ENCODE measurements at regions not wholly inside any gene's neighbourhood (a gene's known extent, or its start where the extent isn't known, plus 50 kb on each side); places are given as distances from the start of the nearest gene placed in this dataset.

GRCh38 chr10:2303169-2303568 lies 565.8 kb upstream of the ADARB2 start (continued):
- TF ChIP-seq ZNF425 (CRISPR knock-in tag; conservative IDR thresholded peaks at IDR 0.05) (no peak), ZNF232 (CRISPR knock-in tag; IDR thresholded peaks at IDR 0.05) (no peak), MXD4 (CRISPR knock-in tag; IDR thresholded peaks at IDR 0.05; ENCODE audit: borderline replicate concordance) (no peak), NR3C1 (CRISPR knock-in tag; conservative IDR thresholded peaks at IDR 0.05; ENCODE audit: low read depth) (no peak)
- TF ChIP-seq, protein P1, sequence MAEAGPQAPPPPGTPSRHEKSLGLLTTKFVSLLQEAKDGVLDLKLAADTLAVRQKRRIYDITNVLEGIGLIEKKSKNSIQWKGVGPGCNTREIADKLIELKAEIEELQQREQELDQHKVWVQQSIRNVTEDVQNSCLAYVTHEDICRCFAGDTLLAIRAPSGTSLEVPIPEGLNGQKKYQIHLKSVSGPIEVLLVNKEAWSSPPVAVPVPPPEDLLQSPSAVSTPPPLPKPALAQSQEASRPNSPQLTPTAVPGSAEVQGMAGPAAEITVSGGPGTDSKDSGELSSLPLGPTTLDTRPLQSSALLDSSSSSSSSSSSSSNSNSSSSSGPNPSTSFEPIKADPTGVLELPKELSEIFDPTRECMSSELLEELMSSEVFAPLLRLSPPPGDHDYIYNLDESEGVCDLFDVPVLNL (CRISPR knock-in tag; IDR thresholded peaks at IDR 0.05; ENCODE audit: borderline replicate concordance, low read depth) = no peak
- TF ChIP-seq, protein P2, sequence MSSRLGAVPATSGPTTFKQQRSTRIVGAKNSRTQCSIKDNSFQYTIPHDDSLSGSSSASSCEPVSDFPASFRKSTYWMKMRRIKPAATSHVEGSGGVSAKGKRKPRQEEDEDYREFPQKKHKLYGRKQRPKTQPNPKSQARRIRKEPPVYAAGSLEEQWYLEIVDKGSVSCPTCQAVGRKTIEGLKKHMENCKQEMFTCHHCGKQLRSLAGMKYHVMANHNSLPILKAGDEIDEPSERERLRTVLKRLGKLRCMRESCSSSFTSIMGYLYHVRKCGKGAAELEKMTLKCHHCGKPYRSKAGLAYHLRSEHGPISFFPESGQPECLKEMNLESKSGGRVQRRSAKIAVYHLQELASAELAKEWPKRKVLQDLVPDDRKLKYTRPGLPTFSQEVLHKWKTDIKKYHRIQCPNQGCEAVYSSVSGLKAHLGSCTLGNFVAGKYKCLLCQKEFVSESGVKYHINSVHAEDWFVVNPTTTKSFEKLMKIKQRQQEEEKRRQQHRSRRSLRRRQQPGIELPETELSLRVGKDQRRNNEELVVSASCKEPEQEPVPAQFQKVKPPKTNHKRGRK (CRISPR knock-in tag; IDR thresholded peaks at IDR 0.05; ENCODE audit: borderline replicate concordance) = no peak

DNA sequence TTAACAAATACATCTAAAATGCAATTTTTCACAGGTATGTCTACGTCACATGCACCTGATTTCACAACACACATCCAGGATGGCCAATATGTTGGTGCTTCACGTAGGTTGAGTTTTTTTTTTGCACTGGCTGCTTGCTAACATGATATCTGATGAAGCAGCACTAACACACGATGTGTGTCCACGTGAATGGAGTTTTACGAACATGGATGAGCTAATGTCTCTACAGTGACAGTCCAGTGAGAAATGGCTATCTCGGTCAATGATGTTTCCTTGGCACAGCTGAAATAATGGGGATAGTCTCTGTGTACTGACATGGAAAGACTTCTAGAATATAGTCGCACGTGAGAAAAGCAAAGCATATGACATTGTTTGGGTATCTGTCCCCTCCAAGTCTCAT lies 563.9 kb upstream of the ADARB2 start:
- TF ChIP-seq, protein P3, sequence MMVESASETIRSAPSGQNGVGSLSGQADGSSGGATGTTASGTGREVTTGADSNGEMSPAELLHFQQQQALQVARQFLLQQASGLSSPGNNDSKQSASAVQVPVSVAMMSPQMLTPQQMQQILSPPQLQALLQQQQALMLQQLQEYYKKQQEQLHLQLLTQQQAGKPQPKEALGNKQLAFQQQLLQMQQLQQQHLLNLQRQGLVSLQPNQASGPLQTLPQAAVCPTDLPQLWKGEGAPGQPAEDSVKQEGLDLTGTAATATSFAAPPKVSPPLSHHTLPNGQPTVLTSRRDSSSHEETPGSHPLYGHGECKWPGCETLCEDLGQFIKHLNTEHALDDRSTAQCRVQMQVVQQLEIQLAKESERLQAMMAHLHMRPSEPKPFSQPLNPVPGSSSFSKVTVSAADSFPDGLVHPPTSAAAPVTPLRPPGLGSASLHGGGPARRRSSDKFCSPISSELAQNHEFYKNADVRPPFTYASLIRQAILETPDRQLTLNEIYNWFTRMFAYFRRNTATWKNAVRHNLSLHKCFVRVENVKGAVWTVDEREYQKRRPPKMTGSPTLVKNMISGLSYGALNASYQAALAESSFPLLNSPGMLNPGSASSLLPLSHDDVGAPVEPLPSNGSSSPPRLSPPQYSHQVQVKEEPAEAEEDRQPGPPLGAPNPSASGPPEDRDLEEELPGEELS (CRISPR knock-in tag; IDR thresholded peaks at IDR 0.05) = no peak
- no peak for TF ChIP-seq TEAD4 (CRISPR knock-in tag; IDR thresholded peaks at IDR 0.05)
- no peak for TF ChIP-seq FOXJ3 (CRISPR knock-in tag; IDR thresholded peaks at IDR 0.05; ENCODE audit: borderline replicate concordance)
- TF ChIP-seq GRHL2 (CRISPR knock-in tag; IDR thresholded peaks at IDR 0.05; ENCODE audit: insufficient replicate concordance, severe bottlenecking) = no peak
- no peak for TF ChIP-seq MYBL2 (CRISPR knock-in tag; IDR thresholded peaks at IDR 0.05)
- TF ChIP-seq JAZF1 (CRISPR knock-in tag; IDR thresholded peaks at IDR 0.05) = no peak
- TF ChIP-seq, protein P4, sequence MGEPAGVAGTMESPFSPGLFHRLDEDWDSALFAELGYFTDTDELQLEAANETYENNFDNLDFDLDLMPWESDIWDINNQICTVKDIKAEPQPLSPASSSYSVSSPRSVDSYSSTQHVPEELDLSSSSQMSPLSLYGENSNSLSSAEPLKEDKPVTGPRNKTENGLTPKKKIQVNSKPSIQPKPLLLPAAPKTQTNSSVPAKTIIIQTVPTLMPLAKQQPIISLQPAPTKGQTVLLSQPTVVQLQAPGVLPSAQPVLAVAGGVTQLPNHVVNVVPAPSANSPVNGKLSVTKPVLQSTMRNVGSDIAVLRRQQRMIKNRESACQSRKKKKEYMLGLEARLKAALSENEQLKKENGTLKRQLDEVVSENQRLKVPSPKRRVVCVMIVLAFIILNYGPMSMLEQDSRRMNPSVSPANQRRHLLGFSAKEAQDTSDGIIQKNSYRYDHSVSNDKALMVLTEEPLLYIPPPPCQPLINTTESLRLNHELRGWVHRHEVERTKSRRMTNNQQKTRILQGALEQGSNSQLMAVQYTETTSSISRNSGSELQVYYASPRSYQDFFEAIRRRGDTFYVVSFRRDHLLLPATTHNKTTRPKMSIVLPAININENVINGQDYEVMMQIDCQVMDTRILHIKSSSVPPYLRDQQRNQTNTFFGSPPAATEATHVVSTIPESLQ (CRISPR knock-in tag; IDR thresholded peaks at IDR 0.05) = no peak
- no peak for TF ChIP-seq ZNF423 (CRISPR knock-in tag; IDR thresholded peaks at IDR 0.05)
- no peak for TF ChIP-seq ZNF416 (CRISPR knock-in tag; IDR thresholded peaks at IDR 0.05)
- DNase-seq (ENCODE audit: low spot score) (no peak), ATAC-seq (no peak)
- Mint-ChIP-seq H3K27ac (no peak overlapping the region), H3K4me1 (peaks cover 12% of the 10 kb centered on the region), H3K27me3 (ENCODE audit: low read depth) (peaks cover 10% of the 10 kb centered on the region), H3K4me3 (no peak overlapping the region), H3K36me3 (peaks cover 7% of the 10 kb centered on the region), H3K9me3 (peaks cover 13% of the 10 kb centered on the region)
- CTCF ChIA-PET = no interaction called here
- POLR2A ChIA-PET = no interaction called here

GRCh38 chr10:2300231-2300630 lies 562.9 kb upstream of the ADARB2 start:
- CTCF ChIA-PET = no interaction called here
- no peak overlapping the region for H3K27ac Mint-ChIP-seq
- peaks cover 13% of the 10 kb centered on the region for H3K9me3 Mint-ChIP-seq
- peaks cover 10% of the 10 kb centered on the region for H3K27me3 Mint-ChIP-seq (ENCODE audit: low read depth)
- no peak for ATAC-seq
- peaks cover 7% of the 10 kb centered on the region for H3K36me3 Mint-ChIP-seq
- DNase-seq (ENCODE audit: low spot score) = no peak
- TF ChIP-seq ZNF219 (CRISPR knock-in tag; IDR thresholded peaks at IDR 0.05; ENCODE audit: borderline replicate concordance) (no peak), PREB (CRISPR knock-in tag; IDR thresholded peaks at IDR 0.05; ENCODE audit: borderline replicate concordance) (no peak), JUN (CRISPR knock-in tag; IDR thresholded peaks at IDR 0.05) (no peak)
- TF ChIP-seq, protein P5, sequence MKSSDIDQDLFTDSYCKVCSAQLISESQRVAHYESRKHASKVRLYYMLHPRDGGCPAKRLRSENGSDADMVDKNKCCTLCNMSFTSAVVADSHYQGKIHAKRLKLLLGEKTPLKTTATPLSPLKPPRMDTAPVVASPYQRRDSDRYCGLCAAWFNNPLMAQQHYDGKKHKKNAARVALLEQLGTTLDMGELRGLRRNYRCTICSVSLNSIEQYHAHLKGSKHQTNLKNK (CRISPR knock-in tag; IDR thresholded peaks at IDR 0.05) = no peak
- H3K4me3 Mint-ChIP-seq = no peak overlapping the region
- POLR2A ChIA-PET = no interaction called here
- peaks cover 22% of the 10 kb centered on the region for H3K4me1 Mint-ChIP-seq
